VCaP (cell line): ENCODE measurements at regions not wholly inside any gene's neighbourhood (a gene's known extent, or its start where the extent isn't known, plus 50 kb on each side); places are given as distances from the start of the nearest gene placed in this dataset.

Source experiments
- H3K27ac ChIP-seq: fragments of 450-650 bp; 2 replicates; pipeline ENCODE4 v1.5.1; 2017
- TF ChIP-seq, protein P1 (sequence below): fragments of 450-650 bp; conservative IDR thresholded peaks from 2 replicates; pipeline ENCODE4 v1.5.1; 2017; ENCODE audit warnings: mild to moderate bottlenecking, moderate library complexity

DNA sequence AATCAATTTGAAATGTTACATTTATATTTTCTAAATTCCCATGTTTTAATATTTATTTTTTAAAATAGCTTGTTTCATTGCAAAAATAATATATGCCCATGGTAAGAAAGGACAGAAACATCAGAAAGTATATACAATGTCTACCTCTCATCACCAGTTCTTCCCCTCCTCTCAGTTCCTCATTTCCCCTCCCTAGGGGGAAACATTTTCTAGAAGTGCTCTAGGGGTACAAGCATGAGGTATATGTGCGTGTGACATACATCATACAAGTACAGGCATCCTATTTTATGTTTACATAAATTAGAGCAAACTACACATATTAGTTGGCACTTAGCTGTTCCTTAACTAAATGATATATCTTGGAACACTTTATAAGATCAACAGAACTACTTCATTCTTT is 189.3 kb upstream of the VEPH1 start:
- no peak overlapping the region for H3K27ac ChIP-seq
- TF ChIP-seq, protein P1, sequence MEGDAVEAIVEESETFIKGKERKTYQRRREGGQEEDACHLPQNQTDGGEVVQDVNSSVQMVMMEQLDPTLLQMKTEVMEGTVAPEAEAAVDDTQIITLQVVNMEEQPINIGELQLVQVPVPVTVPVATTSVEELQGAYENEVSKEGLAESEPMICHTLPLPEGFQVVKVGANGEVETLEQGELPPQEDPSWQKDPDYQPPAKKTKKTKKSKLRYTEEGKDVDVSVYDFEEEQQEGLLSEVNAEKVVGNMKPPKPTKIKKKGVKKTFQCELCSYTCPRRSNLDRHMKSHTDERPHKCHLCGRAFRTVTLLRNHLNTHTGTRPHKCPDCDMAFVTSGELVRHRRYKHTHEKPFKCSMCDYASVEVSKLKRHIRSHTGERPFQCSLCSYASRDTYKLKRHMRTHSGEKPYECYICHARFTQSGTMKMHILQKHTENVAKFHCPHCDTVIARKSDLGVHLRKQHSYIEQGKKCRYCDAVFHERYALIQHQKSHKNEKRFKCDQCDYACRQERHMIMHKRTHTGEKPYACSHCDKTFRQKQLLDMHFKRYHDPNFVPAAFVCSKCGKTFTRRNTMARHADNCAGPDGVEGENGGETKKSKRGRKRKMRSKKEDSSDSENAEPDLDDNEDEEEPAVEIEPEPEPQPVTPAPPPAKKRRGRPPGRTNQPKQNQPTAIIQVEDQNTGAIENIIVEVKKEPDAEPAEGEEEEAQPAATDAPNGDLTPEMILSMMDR = no peak

- TF ChIP-seq, protein P1 = no peak
- H3K27ac ChIP-seq = no peak overlapping the region
Measured at GRCh38 chr3:157683668-157684067, 180.5 kb upstream of the VEPH1 start.

GRCh38 chr3:157672061-157672460 is 168.8 kb upstream of the VEPH1 start:
- TF ChIP-seq, protein P1 = no peak
- no peak overlapping the region for H3K27ac ChIP-seq

GRCh38 chr3:157671656-157672055 is 168.4 kb upstream of the VEPH1 start:
- TF ChIP-seq, protein P1 = no peak
- no peak overlapping the region for H3K27ac ChIP-seq

- TF ChIP-seq, protein P1 = no peak
- H3K27ac ChIP-seq = no peak overlapping the region
Measured at GRCh38 chr3:157669416-157669815, 166.2 kb upstream of the VEPH1 start.

- no peak overlapping the region for H3K27ac ChIP-seq
- TF ChIP-seq, protein P1 = no peak
Measured at GRCh38 chr3:157667493-157667892, 164.3 kb upstream of the VEPH1 start.

GRCh38 chr3:157662171-157662570 is 159.0 kb upstream of the VEPH1 start:
- TF ChIP-seq, protein P1 = no peak
- no peak overlapping the region for H3K27ac ChIP-seq

GRCh38 chr3:157660847-157661246 is 157.6 kb upstream of the VEPH1 start:
- no peak overlapping the region for H3K27ac ChIP-seq
- TF ChIP-seq, protein P1 = no peak
